ENCODE measurements at regions not wholly inside any gene's neighbourhood (a gene's known extent, or its start where the extent isn't known, plus 50 kb on each side); places are given as distances from the start of the nearest gene placed in this dataset.
A peak's percentile ranks its signal among the peaks of the same experiment; 100 is the strongest.

- TF ChIP-seq CTCF (IDR thresholded peaks at IDR 0.05; ENCODE audit: insufficient read depth, low read length, poor library complexity, severe bottlenecking), result no peak
- no peak for DNase-seq (ENCODE audit: low read depth)
- H3K36me3 ChIP-seq (ENCODE audit: control insufficient read depth, insufficient read depth, low read length), result no peaks in the 10 kb centered on the region
- H3K27me3 ChIP-seq (ENCODE audit: control insufficient read depth, insufficient read depth, low read length), result no peaks in the 10 kb centered on the region
- H3K4me3 ChIP-seq (ENCODE audit: low read depth, low read length), result no peak overlapping the region
Observed at GRCh38 chr13:80083081-80083852, 257.7 kb downstream of the SPRY2 start.

GRCh38 chr13:80082396-80083080 lies 258.4 kb downstream of the SPRY2 start:
- DNase-seq (ENCODE audit: low read depth), result peak; percentile 47
- Histone ChIP-seq H3K27me3 (ENCODE audit: control insufficient read depth, insufficient read depth, low read length) (no peaks in the 10 kb centered on the region), H3K4me3 (ENCODE audit: low read depth, low read length) (no peak overlapping the region), H3K36me3 (ENCODE audit: control insufficient read depth, insufficient read depth, low read length) (no peaks in the 10 kb centered on the region)
- TF ChIP-seq CTCF (IDR thresholded peaks at IDR 0.05; ENCODE audit: insufficient read depth, low read length, poor library complexity, severe bottlenecking), result no peak

- DNase-seq (ENCODE audit: low read depth), result no peak
- TF ChIP-seq CTCF (IDR thresholded peaks at IDR 0.05; ENCODE audit: insufficient read depth, low read length, poor library complexity, severe bottlenecking), result no peak
- Histone ChIP-seq H3K27me3 (ENCODE audit: control insufficient read depth, insufficient read depth, low read length) (no peaks in the 10 kb centered on the region), H3K4me3 (ENCODE audit: low read depth, low read length) (no peak overlapping the region), H3K36me3 (ENCODE audit: control insufficient read depth, insufficient read depth, low read length) (no peaks in the 10 kb centered on the region)
Observed at GRCh38 chr13:80074811-80075210, 266.1 kb downstream of the SPRY2 start.

- H3K4me3 ChIP-seq (ENCODE audit: low read depth, low read length), result no peak overlapping the region
- H3K36me3 ChIP-seq (ENCODE audit: control insufficient read depth, insufficient read depth, low read length), result no peaks in the 10 kb centered on the region
- DNase-seq (ENCODE audit: low read depth), result no peak
- no peak for TF ChIP-seq CTCF (IDR thresholded peaks at IDR 0.05; ENCODE audit: insufficient read depth, low read length, poor library complexity, severe bottlenecking)
- no peaks in the 10 kb centered on the region for H3K27me3 ChIP-seq (ENCODE audit: control insufficient read depth, insufficient read depth, low read length)
Observed at GRCh38 chr13:80074143-80074752, 266.7 kb downstream of the SPRY2 start.

GRCh38 chr13:80072231-80072630 lies 268.7 kb downstream of the SPRY2 start:
- no peaks in the 10 kb centered on the region for H3K27me3 ChIP-seq (ENCODE audit: control insufficient read depth, insufficient read depth, low read length)
- no peak for DNase-seq (ENCODE audit: low read depth)
- H3K4me3 ChIP-seq (ENCODE audit: low read depth, low read length), result no peak overlapping the region
- no peak for TF ChIP-seq CTCF (IDR thresholded peaks at IDR 0.05; ENCODE audit: insufficient read depth, low read length, poor library complexity, severe bottlenecking)
- H3K36me3 ChIP-seq (ENCODE audit: control insufficient read depth, insufficient read depth, low read length), result no peaks in the 10 kb centered on the region
